Lung (tissue), 11 donors: ENCODE measurements at regions not wholly inside any gene's neighbourhood (a gene's known extent, or its start where the extent isn't known, plus 50 kb on each side); places are given as distances from the start of the nearest gene placed in this dataset.
A peak's percentile ranks its signal among the peaks of the same experiment; 100 is the strongest.

Source experiments
- ATAC-seq: fragments of 200-7000 bp; cut with Tn5 transposase; one replicate; pipeline ENCODE4 v1.9.1; 2020; ENCODE audit warnings: moderate number of reproducible peaks; ENCODE audit not compliant: insufficient read depth, low FRiP score
- DNase-seq, 3 donors: peaks; one replicate each; pipeline ENCODE4 v3.0.0-alpha.2; 2013 to 2017
- H3K27ac ChIP-seq, 2 donors: one replicate each; pipeline ENCODE4 v1.5.1; 2013; ENCODE audit warnings: mild to moderate bottlenecking in 2 of 2, moderate library complexity in 2 of 2, control low read depth in 1 of 2, inconsistent platforms in 1 of 2, low read depth in 1 of 2, low read length in 1 of 2
- H3K27me3 ChIP-seq, 3 donors: one replicate each; pipeline ENCODE4 v1.5.1; 2013; ENCODE audit warnings: low read length in 2 of 3; ENCODE audit not compliant: control insufficient read depth in 3 of 3, insufficient read depth in 3 of 3
- H3K36me3 ChIP-seq, 4 donors: one replicate each; pipeline ENCODE4 v1.5.1; 2013; ENCODE audit warnings: low read length in 4 of 4, mild to moderate bottlenecking in 1 of 4, moderate library complexity in 1 of 4; ENCODE audit not compliant: control insufficient read depth in 4 of 4, insufficient read depth in 4 of 4
- H3K4me1 ChIP-seq, 5 donors: one replicate each; pipeline ENCODE4 v1.5.1; 2013; ENCODE audit warnings: low read length in 5 of 5, mild to moderate bottlenecking in 2 of 5, moderate library complexity in 1 of 5; ENCODE audit not compliant: control insufficient read depth in 5 of 5, insufficient read depth in 5 of 5
- H3K4me3 ChIP-seq: one replicate; pipeline ENCODE4 v1.5.1; 2013; ENCODE audit warnings: mild to moderate bottlenecking, control low read depth, moderate library complexity
- H3K9ac ChIP-seq, 2 donors: one replicate each; pipeline ENCODE4 v1.5.1; 2013; ENCODE audit warnings: low read length in 2 of 2, control low read depth in 1 of 2; ENCODE audit not compliant: insufficient read depth in 1 of 2
- H3K9me3 ChIP-seq, 4 donors: one replicate each; pipeline ENCODE4 v1.5.1; 2013; ENCODE audit warnings: low read length in 3 of 4, mild to moderate bottlenecking in 1 of 4, moderate library complexity in 1 of 4; ENCODE audit not compliant: control insufficient read depth in 4 of 4, insufficient read depth in 3 of 4
- WGBS, 2 donors: extraction: QIAGEN DNeasy Blood & Tissue Kit; methylation state at CpG; one replicate each; pipeline ENCODE4 v1.1.7; 2013; 5-methylcytosine and 5-hydroxymethylcytosine counted together
- TF ChIP-seq, protein P1 (sequence below): IDR thresholded peaks from 2 replicates; pipeline ENCODE4 v1.5.1; 2012; ENCODE audit warnings: mild to moderate bottlenecking; ENCODE audit errors: control extremely low read depth, extremely low read depth
- donor health status: control.
- donor health status: control.
- donor health status: Bipolar disorder and iron deficiency.
- donor health status: healthy.
- donor health status: DM: yes; HTN: yes; CAD: no.

DNA sequence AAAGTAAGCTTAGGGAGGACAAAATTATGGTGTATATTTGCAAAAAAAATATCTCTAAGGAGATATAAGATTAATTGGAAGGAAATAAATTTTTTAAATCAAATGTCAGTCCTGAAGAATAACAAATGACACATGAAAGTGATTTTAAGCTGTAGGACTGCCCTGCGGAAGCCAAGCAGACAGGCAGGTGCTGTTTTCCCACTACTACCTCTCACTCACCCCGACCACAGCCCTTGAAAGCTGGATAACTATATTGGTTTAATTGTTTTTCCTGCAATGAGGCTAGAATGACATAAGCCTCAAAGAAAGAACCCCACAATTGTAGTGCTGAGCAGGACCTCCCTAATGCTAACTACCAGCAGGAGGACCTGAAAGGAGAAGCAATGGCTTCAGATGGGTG lies 68.6 kb upstream of the VIPR2 start:
- 78 to 84% methylated on average over 2 of the region's 2 CpGs for WGBS, 2 donors
- ATAC-seq: no peak

DNA sequence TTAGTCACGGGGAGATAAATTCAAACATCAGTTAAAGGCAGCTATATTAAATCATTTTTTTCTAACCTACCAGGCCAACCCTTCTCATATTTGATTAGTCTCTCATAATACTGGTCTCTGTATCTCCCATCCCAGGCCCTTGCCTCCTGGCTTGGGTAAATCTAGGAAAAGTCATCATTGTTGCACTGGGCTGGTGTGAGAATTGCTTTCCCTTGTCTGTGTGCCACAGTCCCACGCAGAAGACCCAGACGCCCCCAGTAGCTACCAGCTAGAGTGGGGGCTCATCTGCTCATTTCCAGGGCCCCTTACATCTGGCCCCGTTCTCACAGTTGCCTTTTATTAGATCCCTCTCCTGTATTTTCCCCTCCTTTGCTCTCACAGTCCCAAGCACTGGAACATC lies 67.6 kb upstream of the VIPR2 start:
- Histone ChIP-seq H3K9me3 (peaks cover 0 to 6% (median 0%) of the 10 kb centered on the region in 4 donors), H3K27me3 (peaks cover 0 to 4% (median 3%) of the 10 kb centered on the region in 3 donors), H3K9ac (no peak overlapping the region), H3K27ac (no peak overlapping the region), H3K4me3 (no peak overlapping the region), H3K4me1 (peaks cover 0 to 3% (median 0%) of the 10 kb centered on the region in 5 donors), H3K36me3 (no peaks in the 10 kb centered on the region)
- WGBS, 2 donors: 85 to 87% methylated on average over 4 of the region's 4 CpGs
- TF ChIP-seq, protein P1, sequence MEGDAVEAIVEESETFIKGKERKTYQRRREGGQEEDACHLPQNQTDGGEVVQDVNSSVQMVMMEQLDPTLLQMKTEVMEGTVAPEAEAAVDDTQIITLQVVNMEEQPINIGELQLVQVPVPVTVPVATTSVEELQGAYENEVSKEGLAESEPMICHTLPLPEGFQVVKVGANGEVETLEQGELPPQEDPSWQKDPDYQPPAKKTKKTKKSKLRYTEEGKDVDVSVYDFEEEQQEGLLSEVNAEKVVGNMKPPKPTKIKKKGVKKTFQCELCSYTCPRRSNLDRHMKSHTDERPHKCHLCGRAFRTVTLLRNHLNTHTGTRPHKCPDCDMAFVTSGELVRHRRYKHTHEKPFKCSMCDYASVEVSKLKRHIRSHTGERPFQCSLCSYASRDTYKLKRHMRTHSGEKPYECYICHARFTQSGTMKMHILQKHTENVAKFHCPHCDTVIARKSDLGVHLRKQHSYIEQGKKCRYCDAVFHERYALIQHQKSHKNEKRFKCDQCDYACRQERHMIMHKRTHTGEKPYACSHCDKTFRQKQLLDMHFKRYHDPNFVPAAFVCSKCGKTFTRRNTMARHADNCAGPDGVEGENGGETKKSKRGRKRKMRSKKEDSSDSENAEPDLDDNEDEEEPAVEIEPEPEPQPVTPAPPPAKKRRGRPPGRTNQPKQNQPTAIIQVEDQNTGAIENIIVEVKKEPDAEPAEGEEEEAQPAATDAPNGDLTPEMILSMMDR: no peak
- ATAC-seq (no peak), DNase-seq (no peak)

More for the DNA sequence above, 68.6 kb upstream of the VIPR2 start:
- peaks cover 0 to 6% (median 0%) of the 10 kb centered on the region in 4 donors for H3K9me3 ChIP-seq
- DNase-seq: no peak
- TF ChIP-seq, protein P1: no peak
- peaks cover 0 to 4% (median 0%) of the 10 kb centered on the region in 3 donors for H3K27me3 ChIP-seq
- H3K4me3 ChIP-seq: no peak overlapping the region
- H3K9ac ChIP-seq: no peak overlapping the region
- H3K4me1 ChIP-seq: peaks cover 0 to 3% (median 0%) of the 10 kb centered on the region in 5 donors
- no peak overlapping the region for H3K27ac ChIP-seq
- H3K36me3 ChIP-seq: no peaks in the 10 kb centered on the region

DNA sequence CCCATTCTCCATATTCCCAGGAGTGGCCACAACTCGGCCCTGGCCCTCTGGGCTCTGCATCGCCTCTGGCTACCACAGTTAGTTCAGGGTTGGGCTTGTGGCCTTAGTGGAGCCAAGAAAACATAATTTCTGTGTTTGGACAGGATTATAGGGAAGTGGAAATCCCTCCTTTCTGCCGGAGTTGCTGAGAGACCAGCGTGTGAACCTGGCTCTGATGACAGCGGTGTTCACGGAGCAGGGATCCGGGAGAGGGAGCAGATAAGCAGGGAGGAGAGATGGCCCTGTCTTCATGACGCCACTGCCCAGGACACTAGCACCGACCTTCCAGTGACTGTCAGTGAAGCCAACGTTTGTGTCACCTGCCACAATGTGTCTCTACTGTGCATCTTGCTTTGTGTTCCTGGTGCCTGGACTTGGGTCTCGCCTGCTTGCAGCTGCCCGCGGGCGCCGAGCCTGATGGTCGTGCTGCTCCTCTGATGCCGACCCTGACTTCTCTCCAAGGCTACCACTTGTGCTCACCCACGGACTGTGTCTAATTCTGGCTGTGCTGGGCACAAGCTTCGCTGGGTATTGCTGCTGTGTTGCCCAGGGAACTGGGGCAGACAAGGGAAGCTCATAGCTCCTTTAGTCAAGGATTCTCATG lies 67.0 kb upstream of the VIPR2 start:
- peak in 1 of 3 donors; percentile 34 for DNase-seq
- no peak for ATAC-seq
- H3K4me1 ChIP-seq: peaks cover 0 to 3% (median 0%) of the 10 kb centered on the region in 5 donors
- 73 to 82% methylated on average over 19 of the region's 19 CpGs for WGBS, 2 donors
- no peaks in the 10 kb centered on the region for H3K36me3 ChIP-seq
- TF ChIP-seq, protein P1: no peak
- H3K9me3 ChIP-seq: peaks cover 0 to 6% (median 0%) of the 10 kb centered on the region in 4 donors
- H3K27me3 ChIP-seq: peaks cover 0 to 5% (median 4%) of the 10 kb centered on the region in 3 donors
- no peak overlapping the region for H3K4me3 ChIP-seq
- no peak overlapping the region for H3K9ac ChIP-seq
- H3K27ac ChIP-seq: no peak overlapping the region
